ENCODE measurements at regions not wholly inside any gene's neighbourhood (a gene's known extent, or its start where the extent isn't known, plus 50 kb on each side); places are given as distances from the start of the nearest gene placed in this dataset.

DNA sequence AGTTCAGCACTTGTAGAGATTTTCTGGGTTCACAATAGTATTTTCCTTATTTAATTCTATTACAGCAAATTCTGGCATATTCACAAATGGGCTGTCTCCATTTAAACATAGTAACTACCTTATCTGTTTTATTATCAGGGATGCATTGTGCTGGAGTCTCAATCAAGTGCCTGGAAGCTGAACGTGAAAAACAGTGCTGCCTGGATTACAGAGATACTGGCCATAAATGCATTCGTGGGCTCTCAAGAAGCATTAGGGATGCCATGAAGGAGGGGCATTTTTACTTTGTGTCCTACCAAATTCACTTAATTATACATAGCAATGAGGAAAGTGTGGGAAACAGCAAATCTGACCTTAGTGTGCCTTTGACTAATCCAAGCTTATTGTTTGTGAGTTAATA lies 184.6 kb downstream of the ABCC12 start:
- Histone ChIP-seq H3K27ac (replicated peaks) (no peak overlapping the region), H3K27me3 (ENCODE audit: insufficient read depth, poor library complexity, severe bottlenecking) (no peaks in the 10 kb centered on the region), H3K4me3 (replicated peaks; ENCODE audit: insufficient read depth, low read length) (no peak overlapping the region)
- DNase-seq (ENCODE audit: low read depth in 1 of 2, low spot score in 1 of 2): no peak
- TF ChIP-seq GABPA (IDR thresholded peaks at IDR 0.05; ENCODE audit: low read depth) (no peak), SPI1 (IDR thresholded peaks at IDR 0.05; ENCODE audit: borderline replicate concordance, low read depth) (no peak)
- TF ChIP-seq, protein P1, sequence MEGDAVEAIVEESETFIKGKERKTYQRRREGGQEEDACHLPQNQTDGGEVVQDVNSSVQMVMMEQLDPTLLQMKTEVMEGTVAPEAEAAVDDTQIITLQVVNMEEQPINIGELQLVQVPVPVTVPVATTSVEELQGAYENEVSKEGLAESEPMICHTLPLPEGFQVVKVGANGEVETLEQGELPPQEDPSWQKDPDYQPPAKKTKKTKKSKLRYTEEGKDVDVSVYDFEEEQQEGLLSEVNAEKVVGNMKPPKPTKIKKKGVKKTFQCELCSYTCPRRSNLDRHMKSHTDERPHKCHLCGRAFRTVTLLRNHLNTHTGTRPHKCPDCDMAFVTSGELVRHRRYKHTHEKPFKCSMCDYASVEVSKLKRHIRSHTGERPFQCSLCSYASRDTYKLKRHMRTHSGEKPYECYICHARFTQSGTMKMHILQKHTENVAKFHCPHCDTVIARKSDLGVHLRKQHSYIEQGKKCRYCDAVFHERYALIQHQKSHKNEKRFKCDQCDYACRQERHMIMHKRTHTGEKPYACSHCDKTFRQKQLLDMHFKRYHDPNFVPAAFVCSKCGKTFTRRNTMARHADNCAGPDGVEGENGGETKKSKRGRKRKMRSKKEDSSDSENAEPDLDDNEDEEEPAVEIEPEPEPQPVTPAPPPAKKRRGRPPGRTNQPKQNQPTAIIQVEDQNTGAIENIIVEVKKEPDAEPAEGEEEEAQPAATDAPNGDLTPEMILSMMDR (IDR thresholded peaks at IDR 0.05; ENCODE audit: insufficient read depth, low read length): no peak

DNA sequence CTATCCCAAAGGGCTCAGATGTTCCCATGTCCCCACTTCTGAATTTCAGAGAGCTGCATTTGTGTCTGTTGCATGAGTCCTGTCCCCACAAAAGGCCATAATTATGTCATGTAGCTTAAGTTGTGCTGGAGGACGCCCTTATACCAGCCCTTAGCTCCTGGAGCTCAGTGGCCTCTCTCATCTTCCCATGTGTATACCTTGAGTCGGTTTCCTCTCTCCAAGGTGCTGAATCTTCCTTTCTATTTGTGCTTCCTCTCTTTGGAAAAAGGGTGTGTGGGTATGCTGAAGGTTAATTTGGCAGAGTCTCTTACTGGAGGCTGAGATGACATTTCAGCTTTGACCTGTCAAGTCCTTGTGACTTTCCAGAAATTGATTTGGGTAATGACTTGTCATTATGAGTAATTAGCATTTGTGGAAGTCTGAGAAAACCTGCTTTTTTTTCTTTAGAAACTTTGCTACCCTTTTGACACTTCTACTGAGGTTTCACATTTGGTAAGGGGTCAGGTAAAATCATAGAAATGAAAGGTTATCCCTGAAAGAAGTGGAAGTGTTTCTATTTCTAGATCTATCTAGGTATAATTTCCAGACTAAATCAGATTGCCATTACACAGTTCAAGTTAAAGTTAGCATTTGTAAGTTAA lies 185.4 kb downstream of the ABCC12 start:
- Histone ChIP-seq H3K27me3 (ENCODE audit: insufficient read depth, poor library complexity, severe bottlenecking) (no peaks in the 10 kb centered on the region), H3K27ac (replicated peaks) (no peak overlapping the region), H3K4me3 (replicated peaks; ENCODE audit: insufficient read depth, low read length) (no peak overlapping the region)
- DNase-seq (ENCODE audit: low read depth in 1 of 2, low spot score in 1 of 2): no peak
- TF ChIP-seq, protein P2, sequence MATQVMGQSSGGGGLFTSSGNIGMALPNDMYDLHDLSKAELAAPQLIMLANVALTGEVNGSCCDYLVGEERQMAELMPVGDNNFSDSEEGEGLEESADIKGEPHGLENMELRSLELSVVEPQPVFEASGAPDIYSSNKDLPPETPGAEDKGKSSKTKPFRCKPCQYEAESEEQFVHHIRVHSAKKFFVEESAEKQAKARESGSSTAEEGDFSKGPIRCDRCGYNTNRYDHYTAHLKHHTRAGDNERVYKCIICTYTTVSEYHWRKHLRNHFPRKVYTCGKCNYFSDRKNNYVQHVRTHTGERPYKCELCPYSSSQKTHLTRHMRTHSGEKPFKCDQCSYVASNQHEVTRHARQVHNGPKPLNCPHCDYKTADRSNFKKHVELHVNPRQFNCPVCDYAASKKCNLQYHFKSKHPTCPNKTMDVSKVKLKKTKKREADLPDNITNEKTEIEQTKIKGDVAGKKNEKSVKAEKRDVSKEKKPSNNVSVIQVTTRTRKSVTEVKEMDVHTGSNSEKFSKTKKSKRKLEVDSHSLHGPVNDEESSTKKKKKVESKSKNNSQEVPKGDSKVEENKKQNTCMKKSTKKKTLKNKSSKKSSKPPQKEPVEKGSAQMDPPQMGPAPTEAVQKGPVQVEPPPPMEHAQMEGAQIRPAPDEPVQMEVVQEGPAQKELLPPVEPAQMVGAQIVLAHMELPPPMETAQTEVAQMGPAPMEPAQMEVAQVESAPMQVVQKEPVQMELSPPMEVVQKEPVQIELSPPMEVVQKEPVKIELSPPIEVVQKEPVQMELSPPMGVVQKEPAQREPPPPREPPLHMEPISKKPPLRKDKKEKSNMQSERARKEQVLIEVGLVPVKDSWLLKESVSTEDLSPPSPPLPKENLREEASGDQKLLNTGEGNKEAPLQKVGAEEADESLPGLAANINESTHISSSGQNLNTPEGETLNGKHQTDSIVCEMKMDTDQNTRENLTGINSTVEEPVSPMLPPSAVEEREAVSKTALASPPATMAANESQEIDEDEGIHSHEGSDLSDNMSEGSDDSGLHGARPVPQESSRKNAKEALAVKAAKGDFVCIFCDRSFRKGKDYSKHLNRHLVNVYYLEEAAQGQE (IDR thresholded peaks at IDR 0.05; ENCODE audit: insufficient replicate concordance, low read depth): peak; percentile 95
- no peak for TF ChIP-seq SPI1 (IDR thresholded peaks at IDR 0.05; ENCODE audit: borderline replicate concordance, low read depth)

DNA sequence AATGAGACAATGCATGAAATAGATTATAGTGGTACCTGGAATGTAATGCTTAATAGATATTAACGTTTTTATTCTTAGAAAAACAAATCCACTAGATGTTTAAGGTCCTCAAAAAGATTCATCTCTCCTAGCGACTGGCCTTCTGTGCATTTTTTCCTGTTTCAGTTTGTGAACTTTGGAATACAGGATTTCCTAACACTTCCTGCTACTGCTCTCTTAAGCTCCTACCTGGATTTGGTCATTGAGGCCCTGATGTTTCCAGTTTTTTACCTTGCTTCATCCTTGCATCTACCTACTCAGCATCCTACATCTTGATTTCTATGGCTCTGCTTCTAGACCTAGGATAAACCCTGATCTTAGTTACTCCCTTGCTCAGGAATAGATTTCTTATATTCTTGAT lies 188.4 kb downstream of the ABCC12 start:
- no peak for TF ChIP-seq SPI1 (IDR thresholded peaks at IDR 0.05; ENCODE audit: borderline replicate concordance, low read depth)
- TF ChIP-seq, protein P2 (IDR thresholded peaks at IDR 0.05; ENCODE audit: insufficient replicate concordance, low read depth): no peak
- TF ChIP-seq, protein P1 (IDR thresholded peaks at IDR 0.05; ENCODE audit: insufficient read depth, low read length): no peak
- no peak for TF ChIP-seq POLR2AphosphoS5 (IDR thresholded peaks at IDR 0.05; ENCODE audit: low read depth)
- no peak for DNase-seq (ENCODE audit: low read depth in 1 of 2, low spot score in 1 of 2)

DNA sequence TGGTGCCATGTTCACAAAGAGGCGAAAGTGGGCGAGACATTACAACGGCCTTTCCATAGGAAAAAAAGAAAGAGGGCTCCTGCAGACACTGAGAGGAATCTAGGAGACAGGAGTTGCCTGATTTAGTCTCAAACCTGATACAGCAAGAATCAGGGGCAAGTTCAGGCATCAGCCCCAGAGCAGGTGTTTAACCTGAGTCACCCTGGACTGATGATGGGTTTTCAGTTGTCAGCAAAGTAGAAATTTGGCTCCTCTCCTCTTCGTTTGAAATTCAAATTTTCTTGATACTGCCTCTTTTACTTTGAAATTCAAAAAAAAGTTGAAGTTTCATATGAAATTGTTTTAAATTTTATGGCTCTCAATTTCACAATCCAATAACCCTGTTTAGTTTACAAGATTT lies 189.5 kb downstream of the ABCC12 start:
- Histone ChIP-seq H3K27ac (replicated peaks) (no peak overlapping the region), H3K4me3 (replicated peaks; ENCODE audit: insufficient read depth, low read length) (no peak overlapping the region)

More for the DNA sequence above, 188.4 kb downstream of the ABCC12 start:
- Histone ChIP-seq H3K27me3 (ENCODE audit: insufficient read depth, poor library complexity, severe bottlenecking) (no peaks in the 10 kb centered on the region), H3K4me3 (replicated peaks; ENCODE audit: insufficient read depth, low read length) (no peak overlapping the region), H3K27ac (replicated peaks) (no peak overlapping the region)

More for the DNA sequence above, 189.5 kb downstream of the ABCC12 start:
- DNase-seq (ENCODE audit: low read depth in 1 of 2, low spot score in 1 of 2): no peak
- TF ChIP-seq GABPA (IDR thresholded peaks at IDR 0.05; ENCODE audit: low read depth) (no peak), SPI1 (IDR thresholded peaks at IDR 0.05; ENCODE audit: borderline replicate concordance, low read depth) (no peak), POLR2AphosphoS5 (IDR thresholded peaks at IDR 0.05; ENCODE audit: low read depth) (no peak)
- TF ChIP-seq, protein P2 (IDR thresholded peaks at IDR 0.05; ENCODE audit: insufficient replicate concordance, low read depth): no peak
- TF ChIP-seq, protein P1 (IDR thresholded peaks at IDR 0.05; ENCODE audit: insufficient read depth, low read length): no peak
- no peaks in the 10 kb centered on the region for H3K27me3 ChIP-seq (ENCODE audit: insufficient read depth, poor library complexity, severe bottlenecking)
